Panc1 (cell line): ENCODE measurements at regions not wholly inside any gene's neighbourhood (a gene's known extent, or its start where the extent isn't known, plus 50 kb on each side); places are given as distances from the start of the nearest gene placed in this dataset.

Experiments used
- POLR2AphosphoS5 ChIP-seq: IDR thresholded peaks from 2 replicates; pipeline ENCODE4 v1.6.1; 2012; ENCODE audit warnings: mild to moderate bottlenecking, low read depth, low read length, moderate library complexity
- TCF7L2 ChIP-seq: IDR thresholded peaks from 2 replicates; pipeline ENCODE4 v1.6.1; 2011; ENCODE audit warnings: mild to moderate bottlenecking, low read depth, low read length, inconsistent platforms
- TF ChIP-seq, protein P1 (sequence below): fragments of 450-650 bp; IDR thresholded peaks from 2 replicates; pipeline ENCODE4 v1.5.1; 2017; ENCODE audit warnings: mild to moderate bottlenecking
- TF ChIP-seq, protein P2 (sequence below), 2 experiments: IDR thresholded peaks; 2 replicates each; pipeline ENCODE4 v1.6.1; 2011 to 2012; ENCODE audit warnings: low read depth in 2 of 2, control low read depth in 1 of 2, low read length in 1 of 2, mild to moderate bottlenecking in 1 of 2, moderate library complexity in 1 of 2; ENCODE audit not compliant: insufficient read depth in 1 of 2

DNA sequence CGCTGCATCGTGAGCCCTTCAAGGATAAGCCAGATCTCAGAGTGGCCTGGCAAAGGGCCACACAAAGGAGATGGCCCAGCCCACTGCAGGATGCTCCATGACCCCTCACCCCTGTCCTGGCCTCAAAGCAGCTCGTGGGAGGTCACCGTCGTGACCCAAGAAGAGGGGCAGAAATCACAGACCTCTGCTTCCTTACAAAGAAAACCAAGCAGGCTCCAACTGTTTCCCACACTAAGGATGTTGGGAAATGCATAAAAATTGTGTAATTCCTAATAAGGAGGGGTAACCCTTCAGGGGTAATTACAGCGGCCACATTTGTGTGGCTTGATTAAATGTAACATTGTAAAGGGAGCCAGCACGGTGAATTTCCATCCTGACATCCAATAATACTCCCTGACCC is 102.3 kb downstream of the BOD1L2 start:
- TF ChIP-seq, protein P1, sequence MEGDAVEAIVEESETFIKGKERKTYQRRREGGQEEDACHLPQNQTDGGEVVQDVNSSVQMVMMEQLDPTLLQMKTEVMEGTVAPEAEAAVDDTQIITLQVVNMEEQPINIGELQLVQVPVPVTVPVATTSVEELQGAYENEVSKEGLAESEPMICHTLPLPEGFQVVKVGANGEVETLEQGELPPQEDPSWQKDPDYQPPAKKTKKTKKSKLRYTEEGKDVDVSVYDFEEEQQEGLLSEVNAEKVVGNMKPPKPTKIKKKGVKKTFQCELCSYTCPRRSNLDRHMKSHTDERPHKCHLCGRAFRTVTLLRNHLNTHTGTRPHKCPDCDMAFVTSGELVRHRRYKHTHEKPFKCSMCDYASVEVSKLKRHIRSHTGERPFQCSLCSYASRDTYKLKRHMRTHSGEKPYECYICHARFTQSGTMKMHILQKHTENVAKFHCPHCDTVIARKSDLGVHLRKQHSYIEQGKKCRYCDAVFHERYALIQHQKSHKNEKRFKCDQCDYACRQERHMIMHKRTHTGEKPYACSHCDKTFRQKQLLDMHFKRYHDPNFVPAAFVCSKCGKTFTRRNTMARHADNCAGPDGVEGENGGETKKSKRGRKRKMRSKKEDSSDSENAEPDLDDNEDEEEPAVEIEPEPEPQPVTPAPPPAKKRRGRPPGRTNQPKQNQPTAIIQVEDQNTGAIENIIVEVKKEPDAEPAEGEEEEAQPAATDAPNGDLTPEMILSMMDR, result no peak
- no peak for TF ChIP-seq TCF7L2
- no peak for TF ChIP-seq POLR2AphosphoS5
- TF ChIP-seq, protein P2, sequence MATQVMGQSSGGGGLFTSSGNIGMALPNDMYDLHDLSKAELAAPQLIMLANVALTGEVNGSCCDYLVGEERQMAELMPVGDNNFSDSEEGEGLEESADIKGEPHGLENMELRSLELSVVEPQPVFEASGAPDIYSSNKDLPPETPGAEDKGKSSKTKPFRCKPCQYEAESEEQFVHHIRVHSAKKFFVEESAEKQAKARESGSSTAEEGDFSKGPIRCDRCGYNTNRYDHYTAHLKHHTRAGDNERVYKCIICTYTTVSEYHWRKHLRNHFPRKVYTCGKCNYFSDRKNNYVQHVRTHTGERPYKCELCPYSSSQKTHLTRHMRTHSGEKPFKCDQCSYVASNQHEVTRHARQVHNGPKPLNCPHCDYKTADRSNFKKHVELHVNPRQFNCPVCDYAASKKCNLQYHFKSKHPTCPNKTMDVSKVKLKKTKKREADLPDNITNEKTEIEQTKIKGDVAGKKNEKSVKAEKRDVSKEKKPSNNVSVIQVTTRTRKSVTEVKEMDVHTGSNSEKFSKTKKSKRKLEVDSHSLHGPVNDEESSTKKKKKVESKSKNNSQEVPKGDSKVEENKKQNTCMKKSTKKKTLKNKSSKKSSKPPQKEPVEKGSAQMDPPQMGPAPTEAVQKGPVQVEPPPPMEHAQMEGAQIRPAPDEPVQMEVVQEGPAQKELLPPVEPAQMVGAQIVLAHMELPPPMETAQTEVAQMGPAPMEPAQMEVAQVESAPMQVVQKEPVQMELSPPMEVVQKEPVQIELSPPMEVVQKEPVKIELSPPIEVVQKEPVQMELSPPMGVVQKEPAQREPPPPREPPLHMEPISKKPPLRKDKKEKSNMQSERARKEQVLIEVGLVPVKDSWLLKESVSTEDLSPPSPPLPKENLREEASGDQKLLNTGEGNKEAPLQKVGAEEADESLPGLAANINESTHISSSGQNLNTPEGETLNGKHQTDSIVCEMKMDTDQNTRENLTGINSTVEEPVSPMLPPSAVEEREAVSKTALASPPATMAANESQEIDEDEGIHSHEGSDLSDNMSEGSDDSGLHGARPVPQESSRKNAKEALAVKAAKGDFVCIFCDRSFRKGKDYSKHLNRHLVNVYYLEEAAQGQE (IDR thresholded peaks at IDR 0.05; ENCODE audit: insufficient read depth in 1 of 2, low read depth in 2 of 2, low read length in 1 of 2), result no peak
